Midbrain (tissue), 1 donor: ENCODE measurements at regions not wholly inside any gene's neighbourhood (a gene's known extent, or its start where the extent isn't known, plus 50 kb on each side); places are given as distances from the start of the nearest gene placed in this dataset.
"Not testable (repeated sequence)": the region's sequence is repeated elsewhere in the genome, so short reads cannot be mapped to it uniquely, and the experiment has no call there.

Experiments used
- DNase-seq: peaks from one replicate; lab custom pipeline; 2025; lab: John Stamatoyannopoulos, UW

GRCh38 chr10:108346066-108346465, 1181.6 kb upstream of the SORCS1 start:
- no peak for DNase-seq

DNA sequence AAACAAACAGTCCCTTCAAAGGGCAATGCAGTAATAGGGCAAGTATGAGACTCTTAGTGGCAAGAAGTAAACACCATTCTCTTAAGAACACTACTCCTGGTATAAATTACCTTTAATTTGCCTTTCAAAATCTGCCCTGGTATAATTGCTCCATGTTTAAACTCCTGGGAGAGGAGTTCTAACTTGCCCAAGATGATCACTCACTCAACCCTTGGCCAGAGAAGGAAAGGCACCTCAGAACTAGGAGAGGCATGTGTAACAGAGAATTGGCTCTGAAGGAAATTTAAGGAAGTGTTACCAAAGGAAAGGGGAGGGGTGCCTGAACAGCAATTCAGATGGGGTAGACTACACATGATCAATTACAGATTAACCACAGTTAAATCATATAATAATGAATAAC, 1173.6 kb upstream of the SORCS1 start:
- DNase-seq = no peak

GRCh38 chr10:108336836-108337235, 1172.3 kb upstream of the SORCS1 start:
- no peak for DNase-seq

GRCh38 chr10:108327706-108328105, 1163.2 kb upstream of the SORCS1 start:
- DNase-seq = no peak

GRCh38 chr10:108323274-108323798, 1158.8 kb upstream of the SORCS1 start:
- no peak for DNase-seq

DNA sequence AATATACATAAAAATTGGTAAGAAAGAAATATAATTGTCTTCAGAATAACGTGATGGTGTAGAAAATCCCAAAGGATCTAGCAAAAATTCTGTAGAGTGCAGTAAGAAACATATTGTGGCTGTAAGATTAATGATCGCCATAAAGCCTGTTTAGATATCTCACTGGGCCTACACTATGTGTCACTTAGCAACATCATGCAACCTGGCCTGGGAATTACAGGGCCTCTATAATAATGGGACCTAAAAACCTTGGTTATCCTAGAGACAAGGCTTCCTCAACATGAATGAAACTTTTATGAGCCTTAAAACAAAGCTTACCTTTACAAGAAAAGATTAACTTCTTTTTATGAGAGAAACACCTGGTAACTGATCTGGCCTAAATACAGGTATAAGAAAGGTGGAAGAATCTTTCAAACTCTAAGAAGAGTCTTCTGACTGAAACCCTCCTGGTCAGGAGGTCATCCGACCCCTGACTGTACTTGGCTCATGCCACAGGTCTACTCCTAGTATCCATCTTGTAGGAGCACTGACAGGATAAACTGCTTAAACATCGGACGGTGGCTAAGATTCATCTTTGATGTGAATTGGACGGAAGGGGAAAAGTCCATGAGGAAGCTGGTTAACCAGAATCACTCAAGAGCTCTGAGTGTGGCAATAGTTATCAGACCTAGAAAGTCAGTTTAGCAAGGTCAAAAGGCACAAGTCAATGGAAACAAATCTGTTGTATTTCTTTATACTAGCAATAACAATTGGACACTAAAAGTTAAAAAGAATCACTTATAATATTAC, 1155.1 kb upstream of the SORCS1 start:
- no peak for DNase-seq

DNA sequence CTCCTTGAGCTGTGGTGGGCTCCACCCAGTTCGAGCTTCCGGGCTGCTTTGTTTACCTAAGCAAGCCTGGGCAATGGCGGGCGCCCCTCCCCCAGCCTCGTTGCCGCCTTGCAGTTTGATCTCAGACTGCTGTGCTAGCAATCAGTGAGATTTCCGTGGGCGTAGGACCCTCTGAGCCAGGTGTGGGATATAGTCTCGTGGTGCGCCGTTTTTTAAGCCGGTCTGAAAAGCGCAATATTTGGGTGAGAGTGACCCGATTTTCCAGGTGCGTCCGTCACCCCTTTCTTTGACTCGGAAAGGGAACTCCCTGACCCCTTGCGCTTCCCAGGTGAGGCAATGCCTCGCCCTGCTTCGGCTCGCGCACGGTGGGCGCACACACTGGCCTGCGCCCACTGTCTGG, 1151.1 kb upstream of the SORCS1 start:
- not testable (repeated sequence) for DNase-seq

DNA sequence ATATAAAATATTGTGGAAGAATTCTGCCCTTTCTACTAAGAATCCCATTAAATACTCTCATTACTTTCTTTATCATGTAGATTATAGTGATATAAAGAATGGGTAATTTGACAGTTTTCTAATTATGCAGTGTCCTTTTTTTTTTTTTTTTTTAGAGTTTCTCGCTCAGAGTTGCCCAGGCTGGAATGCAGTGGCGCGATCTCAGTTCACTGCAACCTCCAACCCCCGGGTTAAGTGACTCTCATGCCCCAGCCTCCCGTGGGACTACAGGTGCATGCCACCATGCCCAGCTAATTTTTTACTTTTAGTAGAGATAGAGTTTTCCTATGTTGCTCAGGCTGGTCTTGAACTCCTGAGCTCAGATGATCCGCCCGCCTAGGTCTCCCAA, 1143.4 kb upstream of the SORCS1 start:
- DNase-seq = no peak

GRCh38 chr10:108307250-108307924, 1142.9 kb upstream of the SORCS1 start:
- DNase-seq = no peak

DNA sequence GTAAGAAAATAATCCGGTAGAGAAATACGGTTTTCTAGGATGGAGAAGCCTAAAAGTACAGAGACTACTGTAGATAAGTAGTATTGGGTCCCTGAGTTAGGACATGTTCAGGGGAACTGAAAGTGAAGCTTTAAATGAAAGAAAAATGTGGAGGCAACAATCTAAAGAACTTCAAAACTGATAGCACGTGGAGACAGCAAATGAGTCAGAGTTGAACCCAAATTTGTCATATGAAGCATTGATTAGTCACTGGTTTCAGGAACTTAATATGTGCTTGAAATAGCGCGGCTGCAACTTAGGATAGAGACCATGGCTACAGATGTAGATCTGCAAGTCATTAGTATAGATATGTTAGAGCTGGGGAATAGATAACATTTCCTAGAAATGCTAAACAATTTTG, 1138.6 kb upstream of the SORCS1 start:
- no peak for DNase-seq

DNA sequence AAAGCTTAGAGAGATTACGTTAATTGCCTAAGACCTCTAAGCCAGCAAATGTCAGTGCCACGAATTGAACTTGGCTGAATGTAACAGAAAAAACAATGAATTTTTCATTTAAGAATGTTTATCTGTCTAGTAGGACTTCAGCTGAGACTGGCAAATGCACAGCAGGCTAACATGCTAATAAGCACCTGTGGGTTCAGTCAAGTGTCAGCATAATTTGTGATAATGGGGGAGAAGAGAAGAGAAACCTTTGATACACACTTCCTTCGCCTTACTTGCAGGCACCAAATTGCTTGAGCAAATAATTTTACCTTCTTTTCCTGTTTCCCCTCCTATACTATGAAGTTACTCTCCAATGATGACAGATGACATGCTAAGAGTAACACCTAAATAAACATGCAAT, 1136.5 kb upstream of the SORCS1 start:
- DNase-seq = no peak

GRCh38 chr10:108290823-108291222, 1126.3 kb upstream of the SORCS1 start:
- no peak for DNase-seq

- DNase-seq = no peak
Measured at GRCh38 chr10:108275895-108276685, 1111.6 kb upstream of the SORCS1 start.

DNA sequence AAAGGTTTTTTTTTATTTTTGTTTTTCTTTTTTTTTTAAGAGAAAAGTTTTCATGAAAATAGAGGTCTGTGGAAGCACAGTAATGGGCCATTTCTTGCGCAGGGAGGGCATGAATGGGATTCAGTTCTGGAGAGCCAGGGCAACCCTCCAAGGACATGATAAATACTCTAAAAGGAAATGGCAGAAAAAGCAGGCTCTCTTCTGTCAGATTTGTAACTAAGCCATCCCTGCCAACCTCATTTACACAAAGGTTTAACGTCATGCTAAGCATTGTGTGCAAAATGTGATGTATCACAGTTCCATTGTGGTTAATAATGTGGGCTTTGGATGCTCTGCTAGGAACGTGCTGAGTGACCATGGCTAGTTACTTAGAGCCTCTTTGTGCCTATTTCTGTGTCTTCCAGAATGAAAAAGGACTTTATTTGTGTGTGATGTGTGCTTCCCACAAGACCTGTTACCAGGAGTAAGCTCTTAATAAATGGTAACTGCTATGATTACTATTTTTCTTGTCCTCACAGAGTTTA, 1095.9 kb upstream of the SORCS1 start:
- DNase-seq = no peak

DNA sequence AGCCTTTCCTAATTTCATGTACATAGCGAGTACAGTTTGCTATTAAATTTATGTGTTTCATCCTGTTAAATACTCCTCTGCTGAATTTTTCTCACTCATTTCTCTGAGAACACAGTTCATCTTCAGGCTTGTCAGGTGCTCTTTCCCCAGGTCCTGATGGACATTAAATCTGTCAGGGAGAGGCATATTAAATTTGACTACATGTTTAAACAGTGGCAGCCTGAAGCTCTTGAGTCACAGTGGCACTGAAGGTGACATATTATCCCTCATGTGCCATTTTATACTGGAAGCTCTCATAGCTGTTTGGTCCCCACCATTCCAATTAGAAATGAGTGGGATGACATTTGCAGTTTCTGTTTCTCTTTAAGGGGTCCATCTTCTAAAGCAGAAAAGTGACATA, 1089.6 kb upstream of the SORCS1 start:
- no peak for DNase-seq

DNA sequence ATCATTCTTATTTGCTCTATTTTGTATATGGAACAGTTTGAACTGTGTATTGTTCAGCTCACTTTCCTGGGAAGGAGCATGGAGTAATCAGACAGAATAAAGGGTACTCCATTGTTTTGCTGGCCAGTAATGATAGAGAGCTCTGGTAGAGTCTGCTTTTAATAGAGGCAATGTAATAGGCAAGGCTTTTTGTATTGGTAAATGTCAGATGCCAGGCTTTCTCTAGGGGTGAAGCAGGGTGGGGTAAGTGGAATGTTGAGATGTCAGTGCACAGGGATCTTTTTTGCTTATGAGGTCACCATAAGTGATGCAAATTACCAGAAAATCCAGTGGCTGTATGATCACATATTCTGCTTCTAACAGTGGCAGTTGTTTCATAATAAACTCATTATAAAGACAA, 1088.3 kb upstream of the SORCS1 start:
- no peak for DNase-seq

DNA sequence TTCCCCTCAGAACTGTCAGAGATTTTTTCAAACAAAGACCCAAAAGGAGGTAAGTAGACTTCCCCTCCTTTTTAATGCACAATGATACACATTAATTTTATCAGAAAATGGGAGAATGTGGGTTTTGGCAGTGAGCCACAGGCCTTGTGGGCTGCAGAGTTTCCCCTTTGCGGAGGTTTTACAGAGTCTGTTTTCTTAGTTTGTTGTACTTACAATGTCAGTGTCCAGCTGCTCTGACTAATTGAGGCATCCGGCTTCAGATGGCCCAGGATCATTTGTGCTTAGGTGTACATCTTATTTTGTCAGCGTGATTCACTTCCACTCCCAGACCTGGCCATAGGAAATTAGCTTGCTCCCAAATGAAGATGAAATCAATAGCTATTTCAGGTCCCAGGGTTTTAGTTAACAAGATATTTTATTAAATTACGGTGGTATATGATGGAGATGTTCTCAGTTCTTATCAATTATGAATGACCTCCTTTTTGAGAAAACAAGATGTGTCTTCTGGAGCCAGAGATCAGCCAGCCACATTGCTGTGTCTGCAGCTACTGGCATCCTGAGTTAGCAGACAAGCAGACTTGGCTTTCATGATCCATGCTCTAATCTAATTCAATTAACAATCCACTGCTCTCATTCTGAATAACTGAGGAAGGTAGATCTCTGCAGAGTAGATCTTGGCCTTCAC, 1086.6 kb upstream of the SORCS1 start:
- no peak for DNase-seq

DNA sequence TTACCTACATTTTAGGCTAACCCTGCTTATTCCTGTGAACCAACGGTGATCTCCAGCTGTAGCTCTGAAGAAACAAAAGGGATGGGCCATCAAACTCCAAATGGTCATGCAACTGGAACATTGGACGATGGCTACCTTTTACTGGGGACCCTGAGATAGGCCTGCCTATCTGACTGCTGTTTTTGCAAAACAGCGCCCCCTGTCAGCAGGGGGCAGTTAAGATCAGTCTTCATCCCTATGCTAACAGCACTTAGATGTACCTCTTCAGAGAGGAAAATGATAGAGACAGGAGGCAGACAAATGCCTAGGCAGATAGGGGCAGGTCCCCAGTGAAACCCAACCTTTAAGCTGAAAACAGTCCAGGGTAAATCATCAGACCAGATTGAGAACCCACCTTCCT, 1085.4 kb upstream of the SORCS1 start:
- DNase-seq = no peak

DNA sequence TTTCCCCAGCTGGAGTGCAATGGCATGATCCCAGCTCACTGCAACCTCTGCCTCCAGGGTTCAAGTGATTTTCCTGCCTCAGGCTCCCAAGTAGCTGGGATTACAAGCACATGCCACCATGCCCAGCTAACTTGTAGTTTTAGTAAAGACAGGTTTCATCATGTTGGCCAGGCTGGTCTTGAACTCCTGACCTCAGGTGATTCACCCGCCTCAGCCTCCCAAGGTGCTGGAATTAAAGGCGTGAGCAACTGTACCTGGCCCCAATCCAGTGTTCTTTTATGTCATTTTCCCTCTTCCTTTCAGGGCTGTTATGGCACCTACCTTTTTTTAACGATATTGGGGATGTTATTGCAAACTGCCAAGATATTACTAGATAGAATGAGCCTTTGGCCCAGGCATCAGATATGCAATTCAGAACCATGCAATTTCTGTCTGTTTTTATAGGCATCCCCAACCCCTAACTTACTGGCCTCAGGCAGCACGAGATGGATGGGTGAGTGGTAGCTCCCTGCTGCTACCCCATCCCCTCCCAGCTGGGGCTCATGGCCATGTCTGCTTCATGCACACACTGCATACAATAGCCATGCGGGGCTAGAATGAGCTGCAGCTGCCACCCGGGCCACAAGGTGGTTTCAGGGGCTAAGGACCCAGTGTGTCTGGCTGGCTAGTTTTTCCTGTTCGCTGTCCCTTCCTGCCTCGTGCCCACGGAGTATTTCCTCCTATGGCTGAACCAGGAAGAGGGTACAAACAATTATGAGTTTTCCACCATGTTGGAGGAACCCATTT, 1080.1 kb upstream of the SORCS1 start:
- no peak for DNase-seq

DNA sequence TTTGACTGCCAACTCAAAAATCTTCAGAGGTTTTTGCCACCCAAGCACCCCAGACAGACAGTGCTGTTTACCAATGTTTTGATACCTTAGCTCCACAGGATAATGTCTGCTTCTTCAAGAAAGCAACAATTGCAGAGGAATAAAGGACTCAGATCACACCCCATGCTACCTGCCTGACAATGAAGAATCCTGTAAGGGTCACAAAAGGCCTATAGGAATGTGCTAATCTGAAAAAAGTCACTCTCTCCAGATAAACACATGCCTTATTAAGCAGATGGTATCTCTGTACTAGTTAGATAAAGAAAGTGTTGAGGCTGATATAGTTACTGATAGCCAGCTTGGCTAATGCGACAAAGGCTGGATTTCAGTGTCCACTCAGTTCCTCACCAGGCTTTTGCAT, 1076.7 kb upstream of the SORCS1 start:
- DNase-seq = no peak

DNA sequence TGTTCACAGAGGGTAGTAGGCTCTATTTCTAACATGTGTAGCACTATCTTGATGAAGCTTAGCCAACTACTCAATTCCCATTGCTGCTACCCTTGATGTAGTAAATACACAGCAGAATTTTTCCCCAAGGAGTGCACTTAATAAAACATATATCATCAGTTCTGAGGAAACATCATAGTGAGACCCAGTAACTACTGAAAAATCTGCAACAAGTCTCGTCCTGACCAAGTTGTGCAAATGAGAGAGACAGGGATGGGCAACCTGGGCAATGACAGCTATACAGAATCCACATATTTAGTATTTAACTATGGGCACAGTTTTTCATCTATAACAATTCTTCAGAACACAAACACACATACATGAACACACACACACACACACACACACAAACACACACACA, 1073.8 kb upstream of the SORCS1 start:
- no peak for DNase-seq
